HCT116 (cell line): ENCODE measurements at regions not wholly inside any gene's neighbourhood (a gene's known extent, or its start where the extent isn't known, plus 50 kb on each side); places are given as distances from the start of the nearest gene placed in this dataset.

Experiments
- ATAC-seq: fragments of 200-7000 bp; cut with Tn5 transposase; 2 replicates; pipeline ENCODE4 v1.9.1; 2020; ENCODE audit warnings: mild to moderate bottlenecking, moderate library complexity
- BruUV-seq: library from RNA; stranded (reverse); fragments of 400-500 nt; replicated peaks from 2 replicates; lab custom pipeline; 2021; lab: Mats Ljungman, UMichigan
- CTCF ChIA-PET: fragments of 300-600 bp; sonication (Branson Sonifier 250); formaldehyde crosslinking; loops from one replicate; lab custom pipeline; 2021; ENCODE audit warnings: antibody characterized with exemption; lab: Charles Lee
- POLR2A ChIA-PET: fragments of 300-600, 350-600 bp; sonication (Branson Sonifier 250); formaldehyde crosslinking; loops from one replicate; lab custom pipeline; 2021; ENCODE audit warnings: antibody characterized with exemption; lab: Charles Lee
- RAD21 ChIA-PET, 2 experiments: fragments of 300-600 bp; sonication (Branson Sonifier 250); formaldehyde crosslinking; loops; one replicate each; lab custom pipeline; 2023; ENCODE audit warnings: low total read pairs in 2 of 2; ENCODE audit not compliant: uncharacterized antibody in 2 of 2, unreplicated experiment in 2 of 2, low non-redundant PET in 1 of 2; lab: Charles Lee
- DNase-seq: peaks from one replicate; pipeline ENCODE4 v3.0.0-alpha.2; 2010; ENCODE audit warnings: low read depth, low spot score
- H2AFZ ChIP-seq: fragments of 200-600 bp; shearing (Covaris generic), sonication (generic); 2 replicates; pipeline ENCODE4 v1.6.1; 2017; ENCODE audit warnings: low read depth, mixed run types, mixed read lengths, antibody characterized with exemption, low read length; ENCODE audit not compliant: poor library complexity, severe bottlenecking
- H3K27ac ChIP-seq: 2 replicates; pipeline ENCODE4 v1.5.1; 2012; ENCODE audit warnings: low read depth, low read length
- H3K27me3 ChIP-seq: fragments of 200-600 bp; sonication (generic); 2 replicates; pipeline ENCODE4 v1.6.1; 2016; ENCODE audit warnings: mixed run types, low read length, mixed read lengths; ENCODE audit not compliant: insufficient read depth
- H3K36me3 ChIP-seq, 2 experiments: fragments of 200-500 bp in 1 of 2; fragments of 200-600 bp in 1 of 2; sonication (Bioruptor generic) in 1 of 2; sonication (generic) in 1 of 2; 2 replicates each; pipeline versions ENCODE4 v1.5.1 to v1.6.1; 2014 to 2016; ENCODE audit warnings: low read length in 2 of 2, inconsistent platforms in 1 of 2, mixed read lengths in 1 of 2, mixed run types in 1 of 2; ENCODE audit not compliant: insufficient read depth in 2 of 2, control insufficient read depth in 1 of 2
- H3K4me1 ChIP-seq, 2 experiments: fragments of 200-600 bp in 1 of 2; sonication (generic) in 1 of 2; 2 replicates each; pipeline versions ENCODE4 v1.5.1 to v1.6.1; 2012 to 2017; ENCODE audit warnings: low read length in 2 of 2, inconsistent platforms in 1 of 2, mild to moderate bottlenecking in 1 of 2, mixed read lengths in 1 of 2, mixed run types in 1 of 2, moderate library complexity in 1 of 2; ENCODE audit not compliant: insufficient read depth in 2 of 2, control insufficient read depth in 1 of 2
- H3K4me2 ChIP-seq: fragments of 200-600 bp; sonication (generic); 2 replicates; pipeline ENCODE4 v1.6.1; 2017; ENCODE audit warnings: mixed run types, low read length, mixed read lengths
- H3K4me3 ChIP-seq, 2 experiments: fragments of 200-600 bp in 1 of 2; sonication (generic) in 1 of 2; replicated peaks in 1 of 2; 2 replicates each; pipeline ENCODE4 v1.5.1; 2011 to 2016; ENCODE audit warnings: low read length in 2 of 2, control low read depth in 1 of 2, low read depth in 1 of 2, mild to moderate bottlenecking in 1 of 2, mixed read lengths in 1 of 2, mixed run types in 1 of 2
- H3K79me2 ChIP-seq: fragments of 200-600 bp; sonication (generic); 2 replicates; pipeline ENCODE4 v1.6.1; 2017; ENCODE audit warnings: mild to moderate bottlenecking, mixed run types, low read length, moderate library complexity, mixed read lengths; ENCODE audit not compliant: insufficient read depth
- H3K9ac ChIP-seq: fragments of 200-600 bp; sonication (generic); 2 replicates; pipeline ENCODE4 v1.6.1; 2016; ENCODE audit warnings: low read length, mixed read lengths
- H3K9me2 ChIP-seq: fragments of 200-600 bp; sonication (generic), shearing (Covaris generic); 2 replicates; pipeline ENCODE4 v1.6.1; 2017; ENCODE audit warnings: mixed run types, mild to moderate bottlenecking, moderate library complexity; ENCODE audit not compliant: insufficient read depth
- H3K9me3 ChIP-seq, 2 experiments: fragments of 200-500 bp in 1 of 2; fragments of 200-600 bp in 1 of 2; sonication (Bioruptor generic) in 1 of 2; sonication (generic) in 1 of 2; 2 replicates each; pipeline ENCODE4 v1.6.1; 2014 to 2017; ENCODE audit warnings: low read length in 2 of 2, mixed read lengths in 2 of 2, inconsistent platforms in 1 of 2, low read depth in 1 of 2, mild to moderate bottlenecking in 1 of 2, mixed run types in 1 of 2, moderate library complexity in 1 of 2; ENCODE audit not compliant: control insufficient read depth in 1 of 2, insufficient read depth in 1 of 2
- H4K20me1 ChIP-seq: fragments of 200-600 bp; sonication (generic), shearing (Covaris generic); 2 replicates; pipeline ENCODE4 v1.6.1; 2017; ENCODE audit warnings: mixed run types, mild to moderate bottlenecking, moderate library complexity; ENCODE audit not compliant: insufficient read depth
- ATF3 ChIP-seq: IDR thresholded peaks from 2 replicates; pipeline ENCODE4 v1.6.1; 2012
- EGR1 ChIP-seq: IDR thresholded peaks from 2 replicates; pipeline ENCODE4 v1.6.1; 2012; ENCODE audit warnings: low read depth
- ELF1 ChIP-seq: IDR thresholded peaks from 2 replicates; pipeline ENCODE4 v1.6.1; 2012; ENCODE audit warnings: low read depth, borderline replicate concordance
- EZH2 ChIP-seq: fragments of 200-600 bp; sonication (generic); IDR thresholded peaks from 2 replicates; pipeline ENCODE4 v1.6.1; 2017; ENCODE audit warnings: antibody characterized with exemption, mixed run types
- FOSL1 ChIP-seq: IDR thresholded peaks from 2 replicates; pipeline ENCODE4 v1.6.1; 2012; ENCODE audit warnings: low read depth
- MAX ChIP-seq: IDR thresholded peaks from 2 replicates; pipeline ENCODE4 v1.6.1; 2012
- POLR2A ChIP-seq: IDR thresholded peaks from 2 replicates; pipeline ENCODE4 v1.7.0; 2011; ENCODE audit warnings: borderline replicate concordance; ENCODE audit not compliant: insufficient read depth, insufficient read length; ENCODE audit errors: extremely low read depth
- POLR2AphosphoS5 ChIP-seq: IDR thresholded peaks from 2 replicates; pipeline ENCODE4 v1.6.1; 2011; ENCODE audit warnings: mild to moderate bottlenecking, low read depth, low read length, moderate library complexity
- SP1 ChIP-seq: IDR thresholded peaks from 2 replicates; pipeline ENCODE4 v1.6.1; 2012; ENCODE audit warnings: low read depth
- YY1 ChIP-seq: IDR thresholded peaks from 2 replicates; pipeline ENCODE4 v1.6.1; 2011; ENCODE audit warnings: low read length, low read depth, moderate library complexity, mild to moderate bottlenecking; ENCODE audit not compliant: insufficient replicate concordance; ENCODE audit errors: extremely low read depth
- ZBTB33 ChIP-seq: IDR thresholded peaks from 2 replicates; pipeline ENCODE4 v1.6.1; 2011; ENCODE audit warnings: mild to moderate bottlenecking, low read length, moderate library complexity; ENCODE audit not compliant: insufficient replicate concordance; ENCODE audit errors: extremely low read depth
- ZNF274 ChIP-seq: fragments of 200-500 bp; sonication (Bioruptor generic); IDR thresholded peaks from 2 replicates; pipeline ENCODE4 v1.6.1; 2014; ENCODE audit warnings: mild to moderate bottlenecking, low read depth, low read length, inconsistent platforms
- intact Hi-C: fragments of 100-400 bp; cut with micrococcal nuclease; formaldehyde crosslinking; loops from 2 replicates; pipeline ENCODE4 v1.10.0; 2022

GRCh38 chr11:31964181-31964580, 126.7 kb upstream of the RCN1 start:
- intact Hi-C loops = loop anchor here (10.0 kb wide), 1 partner anchor 211 kb away; no protein-coding TSS in a partner anchor
- DNase-seq (no peak), ATAC-seq (no peak)
- no peaks in the 10 kb centered on the region for H3K36me3 ChIP-seq
- H3K9me3 ChIP-seq = no peaks in the 10 kb centered on the region
- POLR2A ChIA-PET = no interaction called here
- H2AFZ ChIP-seq = no peak overlapping the region
- H3K27ac ChIP-seq = no peak overlapping the region
- H3K79me2 ChIP-seq = no peaks in the 10 kb centered on the region
- TF ChIP-seq POLR2AphosphoS5 = no peak
- no peak for TF ChIP-seq MAX
- TF ChIP-seq SP1 = no peak
- TF ChIP-seq POLR2A = no peak
- H3K4me3 ChIP-seq = no peak overlapping the region
- RAD21 ChIA-PET = no interaction called here
- no peaks in the 10 kb centered on the region for H3K9me2 ChIP-seq
- H3K27me3 ChIP-seq = no peaks in the 10 kb centered on the region
- BruUV-seq = no TSS peak
- no peak overlapping the region for H3K9ac ChIP-seq
- no peaks in the 10 kb centered on the region for H3K4me1 ChIP-seq
- no peak overlapping the region for H3K4me2 ChIP-seq
- no peaks in the 10 kb centered on the region for H4K20me1 ChIP-seq
- CTCF ChIA-PET = no interaction called here

GRCh38 chr11:31960126-31960525, 130.7 kb upstream of the RCN1 start:
- no peak for DNase-seq
- Histone ChIP-seq H3K79me2 (no peaks in the 10 kb centered on the region), H3K27me3 (no peaks in the 10 kb centered on the region), H3K4me2 (no peak overlapping the region), H3K36me3 (no peaks in the 10 kb centered on the region), H3K9me2 (no peaks in the 10 kb centered on the region), H3K27ac (no peak overlapping the region), H3K4me3 (no peak overlapping the region), H4K20me1 (no peaks in the 10 kb centered on the region), H3K4me1 (peaks cover 0 to 4% of the 10 kb centered on the region in 2 experiments; a peak in 1 of 4 replicates), H2AFZ (no peak overlapping the region), H3K9ac (no peak overlapping the region), H3K9me3 (no peaks in the 10 kb centered on the region)
- RAD21 ChIA-PET = no interaction called here
- CTCF ChIA-PET = interaction anchor here (1.0 kb wide), 1 partner anchor 853 kb away, joined by 3 read pairs; no protein-coding TSS in a partner anchor
- BruUV-seq = no TSS peak
- POLR2A ChIA-PET = no interaction called here
- intact Hi-C loops = loop anchor here (10.0 kb wide), 1 partner anchor 215 kb away; no protein-coding TSS in a partner anchor
- ATAC-seq = no peak
- TF ChIP-seq YY1 (no peak), EGR1 (no peak), EZH2 (no peak), ELF1 (no peak), ZBTB33 (no peak), ATF3 (no peak), FOSL1 (no peak), ZNF274 (no peak)
